GM12878 (cell line): ENCODE measurements at regions not wholly inside any gene's neighbourhood (a gene's known extent, or its start where the extent isn't known, plus 50 kb on each side); places are given as distances from the start of the nearest gene placed in this dataset.

Source experiments
- ATAC-seq: fragments of 200-7000 bp; cut with Tn5 transposase; 3 replicates; pipeline ENCODE4 v1.9.1; 2020; ENCODE audit warnings: mild to moderate bottlenecking, moderate library complexity
- BruUV-seq: library from RNA; stranded (reverse); fragments of 400-500 nt; replicated peaks from 2 replicates; lab custom pipeline; 2021; lab: Mats Ljungman, UMichigan
- CTCF ChIA-PET: fragments of 300-600 bp; sonication (Branson Sonifier 250); formaldehyde crosslinking; extraction: SDS; loops from one replicate; lab custom pipeline; 2021; ENCODE audit warnings: inconsistent platforms; lab: Yijun Ruan, JAX
- POLR2A ChIA-PET: fragments of 350-600 bp; formaldehyde crosslinking; extraction: SDS; loops from one replicate; lab custom pipeline; 2021; ENCODE audit warnings: inconsistent platforms; lab: Charles Lee
- RAD21 ChIA-PET: fragments of 300-600 bp; sonication (Branson Sonifier 250); formaldehyde crosslinking; loops from one replicate; lab custom pipeline; 2023; ENCODE audit warnings: antibody characterized with exemption; ENCODE audit not compliant: unreplicated experiment; lab: Charles Lee
- SMC1A ChIA-PET: fragments of 300-600 bp; sonication (Branson Sonifier 250); formaldehyde crosslinking; loops from one replicate; lab custom pipeline; 2023; ENCODE audit not compliant: unreplicated experiment, uncharacterized antibody; lab: Charles Lee
- DNase-seq: peaks from one replicate; pipeline ENCODE4 v3.0.0-alpha.2; 2011; ENCODE audit warnings: low read depth, low spot score
- FAIRE-seq: peaks from 3 replicates; lab custom pipeline; 2011; peaks lifted over from hg19 to GRCh38; lab: Jason Lieb, UNC
- H2AFZ ChIP-seq: 2 replicates; pipeline ENCODE4 v1.6.0; 2011; ENCODE audit warnings: low read depth, low read length, control low read depth; ENCODE audit not compliant: control insufficient read depth
- H3K27ac ChIP-seq: 2 replicates; pipeline ENCODE4 v1.5.1; 2011; ENCODE audit warnings: control low read depth; ENCODE audit not compliant: control insufficient read depth, insufficient read depth
- H3K27me3 ChIP-seq, 2 experiments: replicated peaks in 1 of 2; 2 replicates each; pipeline versions ENCODE4 v1.6.0 to v1.6.1; 2011; ENCODE audit warnings: low read length in 1 of 2; ENCODE audit not compliant: control insufficient read depth in 2 of 2, insufficient read depth in 2 of 2
- H3K36me3 ChIP-seq, 2 experiments: 2 replicates each; pipeline ENCODE4 v1.5.1; 2011; ENCODE audit warnings: low read length in 1 of 2; ENCODE audit not compliant: control insufficient read depth in 2 of 2, insufficient read depth in 2 of 2
- H3K4me1 ChIP-seq: 2 replicates; pipeline ENCODE4 v1.6.1; 2011; ENCODE audit warnings: mild to moderate bottlenecking, low read length, moderate library complexity, mixed read lengths; ENCODE audit not compliant: control insufficient read depth, insufficient read depth
- H3K4me2 ChIP-seq: 2 replicates; pipeline ENCODE4 v1.6.0; 2011; ENCODE audit warnings: control low read depth; ENCODE audit not compliant: control insufficient read depth, insufficient read depth
- H3K4me3 ChIP-seq: fragments of 200-600 bp; sonication (generic); 2 replicates; pipeline ENCODE4 v1.5.1; 2016
- H3K79me2 ChIP-seq: 2 replicates; pipeline ENCODE4 v1.6.0; 2011; ENCODE audit warnings: low read length; ENCODE audit not compliant: control insufficient read depth, insufficient read depth
- H3K9ac ChIP-seq: 2 replicates; pipeline ENCODE4 v1.8.0; 2011; ENCODE audit warnings: low read length, control low read depth, mixed read lengths; ENCODE audit not compliant: control insufficient read depth, insufficient read depth
- H3K9me3 ChIP-seq: replicated peaks from 3 replicates; pipeline ENCODE4 v1.5.1; 2011; ENCODE audit warnings: mild to moderate bottlenecking, low read length; ENCODE audit not compliant: control insufficient read depth, insufficient read depth
- H4K20me1 ChIP-seq: 2 replicates; pipeline ENCODE4 v1.6.0; 2011; ENCODE audit not compliant: control insufficient read depth, insufficient read depth
- CBX5 ChIP-seq: sonication (generic); IDR thresholded peaks from 2 replicates; pipeline ENCODE4 v1.6.1; 2016; ENCODE audit warnings: low read depth, moderate library complexity, mild to moderate bottlenecking, inconsistent platforms
- EP300 ChIP-seq, 2 experiments: fragments of 150-350 bp in 1 of 2; IDR thresholded peaks; 2 replicates each; pipeline ENCODE4 v1.6.1; 2011 to 2012; ENCODE audit warnings: low read depth in 2 of 2, low read length in 2 of 2, borderline replicate concordance in 1 of 2, improper control_type of control experiment in 1 of 2, inconsistent platforms in 1 of 2; ENCODE audit not compliant: control insufficient read depth in 1 of 2
- KDM1A ChIP-seq: fragments of 200-600 bp; sonication (generic); IDR thresholded peaks from 2 replicates; pipeline ENCODE4 v1.6.1; 2016; ENCODE audit warnings: borderline replicate concordance
- KLF5 ChIP-seq: fragments of 450-650 bp; IDR thresholded peaks from 2 replicates; pipeline ENCODE4 v1.6.1; 2014; ENCODE audit warnings: mild to moderate bottlenecking; ENCODE audit not compliant: partially characterized antibody
- MEF2A ChIP-seq: IDR thresholded peaks from 2 replicates; pipeline ENCODE4 v1.6.1; 2011; ENCODE audit warnings: low read depth, mild to moderate bottlenecking, low read length, moderate library complexity; ENCODE audit not compliant: insufficient read depth
- NFXL1 ChIP-seq: fragments of 450-650 bp; IDR thresholded peaks from 2 replicates; pipeline ENCODE4 v1.6.1; 2017; ENCODE audit warnings: antibody characterized with exemption, mild to moderate bottlenecking, borderline replicate concordance
- NR2F1 ChIP-seq: fragments of 450-650 bp; conservative IDR thresholded peaks from 2 replicates; pipeline ENCODE4 v1.6.1; 2017; ENCODE audit warnings: mild to moderate bottlenecking
- SMARCA5 ChIP-seq: fragments of 450-650 bp; IDR thresholded peaks from 2 replicates; pipeline ENCODE4 v1.6.1; 2017; ENCODE audit warnings: mild to moderate bottlenecking
- SUZ12 ChIP-seq: fragments of 200-600 bp; sonication (generic); IDR thresholded peaks from one replicate; pipeline ENCODE4 v1.6.1; 2018; ENCODE audit warnings: antibody characterized with exemption, mild to moderate bottlenecking; ENCODE audit not compliant: unreplicated experiment
- WGBS: methylation state at CpG from one replicate; pipeline ENCODE4 v1.1.6; 2016; ENCODE audit warnings: low lambda C conversion rate; ENCODE audit not compliant: insufficient replicate concordance, insufficient coverage; ENCODE audit errors: missing lambda C conversion rate; 5-methylcytosine and 5-hydroxymethylcytosine counted together
- in situ Hi-C: fragments of 300-500 bp; cut with MboI; formaldehyde crosslinking; loops from 9 replicates; pipeline ENCODE4 v1.14.3; 2018; ENCODE audit warnings: mixed read lengths
- intact Hi-C: fragments of 100-400 bp; cut with micrococcal nuclease; formaldehyde crosslinking; loops from one replicate; pipeline ENCODE4 v1.14.2; 2022; ENCODE audit not compliant: unreplicated experiment
- TF ChIP-seq, protein P1 (sequence below): fragments of 450-650 bp; IDR thresholded peaks from 2 replicates; pipeline ENCODE4 v1.6.1; 2017; ENCODE audit warnings: mild to moderate bottlenecking, low read depth, inconsistent platforms; ENCODE audit not compliant: poor library complexity, severe bottlenecking
- TF ChIP-seq, protein P2 (sequence below): IDR thresholded peaks from 2 replicates; pipeline ENCODE4 v1.6.1; 2012; ENCODE audit warnings: low read depth, low read length, improper control_type of control experiment
- TF ChIP-seq, protein P3 (sequence below): fragments of 450-650 bp; IDR thresholded peaks from 2 replicates; pipeline ENCODE4 v1.6.1; 2017; ENCODE audit warnings: borderline replicate concordance
- TF ChIP-seq, protein P4 (sequence below): IDR thresholded peaks from 2 replicates; pipeline ENCODE4 v1.6.1; 2012; ENCODE audit warnings: mild to moderate bottlenecking, low read depth, low read length

DNA sequence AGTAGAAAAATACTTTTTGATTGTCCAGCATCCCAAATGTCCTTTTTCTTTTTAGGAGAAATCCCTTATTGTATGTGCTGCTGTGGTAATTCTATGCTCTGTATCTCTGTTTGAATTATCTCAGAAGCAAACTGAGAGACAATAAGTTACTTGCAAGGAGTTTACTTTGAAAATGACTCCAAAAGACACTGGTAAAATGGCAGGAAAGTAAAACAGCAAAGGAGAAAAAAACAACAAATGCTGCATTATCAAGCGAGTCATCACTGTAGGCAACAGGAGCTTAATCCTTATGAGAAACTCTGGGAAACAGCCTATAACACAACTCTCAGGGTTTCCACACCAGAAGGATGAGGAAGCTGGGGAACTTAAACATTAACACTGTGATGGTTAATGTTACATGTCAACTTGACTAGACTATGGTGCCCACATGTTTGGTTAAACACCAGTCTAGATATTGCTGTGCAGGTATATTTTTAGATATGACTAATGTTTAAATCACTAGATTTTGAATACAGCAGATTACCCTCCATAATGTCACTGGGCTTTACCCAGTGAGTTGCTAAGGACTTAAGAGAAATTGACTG is 92.6 kb upstream of the GAS1 start (continued):
- TF ChIP-seq, protein P1, sequence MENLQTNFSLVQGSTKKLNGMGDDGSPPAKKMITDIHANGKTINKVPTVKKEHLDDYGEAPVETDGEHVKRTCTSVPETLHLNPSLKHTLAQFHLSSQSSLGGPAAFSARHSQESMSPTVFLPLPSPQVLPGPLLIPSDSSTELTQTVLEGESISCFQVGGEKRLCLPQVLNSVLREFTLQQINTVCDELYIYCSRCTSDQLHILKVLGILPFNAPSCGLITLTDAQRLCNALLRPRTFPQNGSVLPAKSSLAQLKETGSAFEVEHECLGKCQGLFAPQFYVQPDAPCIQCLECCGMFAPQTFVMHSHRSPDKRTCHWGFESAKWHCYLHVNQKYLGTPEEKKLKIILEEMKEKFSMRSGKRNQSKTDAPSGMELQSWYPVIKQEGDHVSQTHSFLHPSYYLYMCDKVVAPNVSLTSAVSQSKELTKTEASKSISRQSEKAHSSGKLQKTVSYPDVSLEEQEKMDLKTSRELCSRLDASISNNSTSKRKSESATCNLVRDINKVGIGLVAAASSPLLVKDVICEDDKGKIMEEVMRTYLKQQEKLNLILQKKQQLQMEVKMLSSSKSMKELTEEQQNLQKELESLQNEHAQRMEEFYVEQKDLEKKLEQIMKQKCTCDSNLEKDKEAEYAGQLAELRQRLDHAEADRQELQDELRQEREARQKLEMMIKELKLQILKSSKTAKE, result no peak
- TF ChIP-seq, protein P2, sequence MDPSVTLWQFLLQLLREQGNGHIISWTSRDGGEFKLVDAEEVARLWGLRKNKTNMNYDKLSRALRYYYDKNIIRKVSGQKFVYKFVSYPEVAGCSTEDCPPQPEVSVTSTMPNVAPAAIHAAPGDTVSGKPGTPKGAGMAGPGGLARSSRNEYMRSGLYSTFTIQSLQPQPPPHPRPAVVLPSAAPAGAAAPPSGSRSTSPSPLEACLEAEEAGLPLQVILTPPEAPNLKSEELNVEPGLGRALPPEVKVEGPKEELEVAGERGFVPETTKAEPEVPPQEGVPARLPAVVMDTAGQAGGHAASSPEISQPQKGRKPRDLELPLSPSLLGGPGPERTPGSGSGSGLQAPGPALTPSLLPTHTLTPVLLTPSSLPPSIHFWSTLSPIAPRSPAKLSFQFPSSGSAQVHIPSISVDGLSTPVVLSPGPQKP, result no peak
- TF ChIP-seq KDM1A, result no peak
- no peak for TF ChIP-seq CBX5
- TF ChIP-seq EP300 (IDR thresholded peaks at IDR 0.05; ENCODE audit: borderline replicate concordance in 1 of 2, control insufficient read depth in 1 of 2, low read depth in 2 of 2, low read length in 2 of 2), result no peak

DNA sequence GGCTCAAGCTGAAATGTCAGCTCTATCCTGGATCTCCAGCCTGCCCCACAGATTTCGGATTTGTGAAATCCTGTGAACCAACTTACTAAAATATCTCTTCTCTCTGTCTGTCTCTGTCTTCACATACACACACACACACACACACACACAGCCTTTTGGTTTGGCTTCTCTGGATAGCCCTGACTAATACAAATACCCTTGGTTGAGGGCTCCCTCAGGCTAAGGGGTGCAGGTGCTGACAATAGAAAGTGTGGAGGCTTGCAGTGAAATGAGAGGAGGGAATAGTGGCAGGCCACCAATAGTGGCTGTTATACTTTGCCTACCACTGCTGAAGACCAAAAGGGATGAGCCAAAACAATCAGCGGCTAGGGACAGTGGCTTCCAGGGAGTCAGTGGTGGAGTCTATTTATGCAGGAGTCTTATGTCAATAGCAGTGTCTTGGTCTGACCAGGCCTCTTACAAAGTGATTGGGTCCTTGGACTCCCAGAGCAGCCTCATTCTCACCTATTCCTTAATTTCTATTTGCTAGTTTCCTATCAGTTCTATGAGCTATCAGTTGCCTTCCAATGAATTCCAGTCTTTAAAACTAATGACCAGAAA is 93.2 kb upstream of the GAS1 start:
- intact Hi-C loops, result no loop called here
- in situ Hi-C loops, result no loop called here
- FAIRE-seq (no peak), ATAC-seq (no peak), DNase-seq (no peak)
- SMC1A ChIA-PET, result no interaction called here
- H3K4me2 ChIP-seq, result no peak overlapping the region
- no peaks in the 10 kb centered on the region for H3K4me1 ChIP-seq
- RAD21 ChIA-PET, result interaction anchor here (0.6 kb wide), 1 partner anchor 32 kb away, joined by 3 read pairs; no protein-coding TSS in a partner anchor
- H3K9me3 ChIP-seq, result no peaks in the 10 kb centered on the region
- no peak overlapping the region for H3K9ac ChIP-seq
- WGBS, result 42% methylated on average over 2 of the region's 2 CpGs
- CTCF ChIA-PET, result no interaction called here
- H3K27ac ChIP-seq, result no peak overlapping the region
- BruUV-seq, result no TSS peak
- no peaks in the 10 kb centered on the region for H3K36me3 ChIP-seq
- no peak overlapping the region for H2AFZ ChIP-seq
- no peaks in the 10 kb centered on the region for H3K79me2 ChIP-seq
- H3K4me3 ChIP-seq, result no peak overlapping the region
- no peaks in the 10 kb centered on the region for H4K20me1 ChIP-seq
- no peaks in the 10 kb centered on the region; a peak in 1 of 4 replicates for H3K27me3 ChIP-seq
- POLR2A ChIA-PET, result no interaction called here
- TF ChIP-seq NR2F1, result no peak
- TF ChIP-seq KLF5, result no peak
- no peak for TF ChIP-seq SMARCA5
- TF ChIP-seq, protein P3, sequence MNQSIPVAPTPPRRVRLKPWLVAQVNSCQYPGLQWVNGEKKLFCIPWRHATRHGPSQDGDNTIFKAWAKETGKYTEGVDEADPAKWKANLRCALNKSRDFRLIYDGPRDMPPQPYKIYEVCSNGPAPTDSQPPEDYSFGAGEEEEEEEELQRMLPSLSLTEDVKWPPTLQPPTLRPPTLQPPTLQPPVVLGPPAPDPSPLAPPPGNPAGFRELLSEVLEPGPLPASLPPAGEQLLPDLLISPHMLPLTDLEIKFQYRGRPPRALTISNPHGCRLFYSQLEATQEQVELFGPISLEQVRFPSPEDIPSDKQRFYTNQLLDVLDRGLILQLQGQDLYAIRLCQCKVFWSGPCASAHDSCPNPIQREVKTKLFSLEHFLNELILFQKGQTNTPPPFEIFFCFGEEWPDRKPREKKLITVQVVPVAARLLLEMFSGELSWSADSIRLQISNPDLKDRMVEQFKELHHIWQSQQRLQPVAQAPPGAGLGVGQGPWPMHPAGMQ, result no peak
- TF ChIP-seq, protein P4, sequence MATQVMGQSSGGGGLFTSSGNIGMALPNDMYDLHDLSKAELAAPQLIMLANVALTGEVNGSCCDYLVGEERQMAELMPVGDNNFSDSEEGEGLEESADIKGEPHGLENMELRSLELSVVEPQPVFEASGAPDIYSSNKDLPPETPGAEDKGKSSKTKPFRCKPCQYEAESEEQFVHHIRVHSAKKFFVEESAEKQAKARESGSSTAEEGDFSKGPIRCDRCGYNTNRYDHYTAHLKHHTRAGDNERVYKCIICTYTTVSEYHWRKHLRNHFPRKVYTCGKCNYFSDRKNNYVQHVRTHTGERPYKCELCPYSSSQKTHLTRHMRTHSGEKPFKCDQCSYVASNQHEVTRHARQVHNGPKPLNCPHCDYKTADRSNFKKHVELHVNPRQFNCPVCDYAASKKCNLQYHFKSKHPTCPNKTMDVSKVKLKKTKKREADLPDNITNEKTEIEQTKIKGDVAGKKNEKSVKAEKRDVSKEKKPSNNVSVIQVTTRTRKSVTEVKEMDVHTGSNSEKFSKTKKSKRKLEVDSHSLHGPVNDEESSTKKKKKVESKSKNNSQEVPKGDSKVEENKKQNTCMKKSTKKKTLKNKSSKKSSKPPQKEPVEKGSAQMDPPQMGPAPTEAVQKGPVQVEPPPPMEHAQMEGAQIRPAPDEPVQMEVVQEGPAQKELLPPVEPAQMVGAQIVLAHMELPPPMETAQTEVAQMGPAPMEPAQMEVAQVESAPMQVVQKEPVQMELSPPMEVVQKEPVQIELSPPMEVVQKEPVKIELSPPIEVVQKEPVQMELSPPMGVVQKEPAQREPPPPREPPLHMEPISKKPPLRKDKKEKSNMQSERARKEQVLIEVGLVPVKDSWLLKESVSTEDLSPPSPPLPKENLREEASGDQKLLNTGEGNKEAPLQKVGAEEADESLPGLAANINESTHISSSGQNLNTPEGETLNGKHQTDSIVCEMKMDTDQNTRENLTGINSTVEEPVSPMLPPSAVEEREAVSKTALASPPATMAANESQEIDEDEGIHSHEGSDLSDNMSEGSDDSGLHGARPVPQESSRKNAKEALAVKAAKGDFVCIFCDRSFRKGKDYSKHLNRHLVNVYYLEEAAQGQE, result no peak
- no peak for TF ChIP-seq SUZ12
- TF ChIP-seq NFXL1, result no peak
- no peak for TF ChIP-seq KDM1A
- no peak for TF ChIP-seq MEF2A
